HCT116 (cell line): ENCODE measurements at regions not wholly inside any gene's neighbourhood (a gene's known extent, or its start where the extent isn't known, plus 50 kb on each side); places are given as distances from the start of the nearest gene placed in this dataset.

ENCODE experiments used
- ATAC-seq: fragments of 200-7000 bp; cut with Tn5 transposase; 2 replicates; pipeline ENCODE4 v1.9.1; 2020; ENCODE audit warnings: mild to moderate bottlenecking, moderate library complexity
- BruUV-seq: library from RNA; stranded (reverse); fragments of 400-500 nt; replicated peaks from 2 replicates; lab custom pipeline; 2021; lab: Mats Ljungman, UMichigan
- CTCF ChIA-PET: fragments of 300-600 bp; sonication (Branson Sonifier 250); formaldehyde crosslinking; loops from one replicate; lab custom pipeline; 2021; ENCODE audit warnings: antibody characterized with exemption; lab: Charles Lee
- POLR2A ChIA-PET: fragments of 300-600, 350-600 bp; sonication (Branson Sonifier 250); formaldehyde crosslinking; loops from one replicate; lab custom pipeline; 2021; ENCODE audit warnings: antibody characterized with exemption; lab: Charles Lee
- RAD21 ChIA-PET, 2 experiments: fragments of 300-600 bp; sonication (Branson Sonifier 250); formaldehyde crosslinking; loops; one replicate each; lab custom pipeline; 2023; ENCODE audit warnings: low total read pairs in 2 of 2; ENCODE audit not compliant: uncharacterized antibody in 2 of 2, unreplicated experiment in 2 of 2, low non-redundant PET in 1 of 2; lab: Charles Lee
- DNase-seq: peaks from one replicate; pipeline ENCODE4 v3.0.0-alpha.2; 2010; ENCODE audit warnings: low read depth, low spot score
- H2AFZ ChIP-seq: fragments of 200-600 bp; shearing (Covaris generic), sonication (generic); 2 replicates; pipeline ENCODE4 v1.6.1; 2017; ENCODE audit warnings: low read depth, mixed run types, mixed read lengths, antibody characterized with exemption, low read length; ENCODE audit not compliant: poor library complexity, severe bottlenecking
- H3K27ac ChIP-seq: 2 replicates; pipeline ENCODE4 v1.5.1; 2012; ENCODE audit warnings: low read depth, low read length
- H3K27me3 ChIP-seq: fragments of 200-600 bp; sonication (generic); 2 replicates; pipeline ENCODE4 v1.6.1; 2016; ENCODE audit warnings: mixed run types, low read length, mixed read lengths; ENCODE audit not compliant: insufficient read depth
- H3K36me3 ChIP-seq, 2 experiments: fragments of 200-500 bp in 1 of 2; fragments of 200-600 bp in 1 of 2; sonication (Bioruptor generic) in 1 of 2; sonication (generic) in 1 of 2; 2 replicates each; pipeline versions ENCODE4 v1.5.1 to v1.6.1; 2014 to 2016; ENCODE audit warnings: low read length in 2 of 2, inconsistent platforms in 1 of 2, mixed read lengths in 1 of 2, mixed run types in 1 of 2; ENCODE audit not compliant: insufficient read depth in 2 of 2, control insufficient read depth in 1 of 2
- H3K4me1 ChIP-seq, 2 experiments: fragments of 200-600 bp in 1 of 2; sonication (generic) in 1 of 2; 2 replicates each; pipeline versions ENCODE4 v1.5.1 to v1.6.1; 2012 to 2017; ENCODE audit warnings: low read length in 2 of 2, inconsistent platforms in 1 of 2, mild to moderate bottlenecking in 1 of 2, mixed read lengths in 1 of 2, mixed run types in 1 of 2, moderate library complexity in 1 of 2; ENCODE audit not compliant: insufficient read depth in 2 of 2, control insufficient read depth in 1 of 2
- H3K4me2 ChIP-seq: fragments of 200-600 bp; sonication (generic); 2 replicates; pipeline ENCODE4 v1.6.1; 2017; ENCODE audit warnings: mixed run types, low read length, mixed read lengths
- H3K4me3 ChIP-seq, 2 experiments: fragments of 200-600 bp in 1 of 2; sonication (generic) in 1 of 2; replicated peaks in 1 of 2; 2 replicates each; pipeline ENCODE4 v1.5.1; 2011 to 2016; ENCODE audit warnings: low read length in 2 of 2, control low read depth in 1 of 2, low read depth in 1 of 2, mild to moderate bottlenecking in 1 of 2, mixed read lengths in 1 of 2, mixed run types in 1 of 2
- H3K79me2 ChIP-seq: fragments of 200-600 bp; sonication (generic); 2 replicates; pipeline ENCODE4 v1.6.1; 2017; ENCODE audit warnings: mild to moderate bottlenecking, mixed run types, low read length, moderate library complexity, mixed read lengths; ENCODE audit not compliant: insufficient read depth
- H3K9ac ChIP-seq: fragments of 200-600 bp; sonication (generic); 2 replicates; pipeline ENCODE4 v1.6.1; 2016; ENCODE audit warnings: low read length, mixed read lengths
- H3K9me2 ChIP-seq: fragments of 200-600 bp; sonication (generic), shearing (Covaris generic); 2 replicates; pipeline ENCODE4 v1.6.1; 2017; ENCODE audit warnings: mixed run types, mild to moderate bottlenecking, moderate library complexity; ENCODE audit not compliant: insufficient read depth
- H3K9me3 ChIP-seq, 2 experiments: fragments of 200-500 bp in 1 of 2; fragments of 200-600 bp in 1 of 2; sonication (Bioruptor generic) in 1 of 2; sonication (generic) in 1 of 2; 2 replicates each; pipeline ENCODE4 v1.6.1; 2014 to 2017; ENCODE audit warnings: low read length in 2 of 2, mixed read lengths in 2 of 2, inconsistent platforms in 1 of 2, low read depth in 1 of 2, mild to moderate bottlenecking in 1 of 2, mixed run types in 1 of 2, moderate library complexity in 1 of 2; ENCODE audit not compliant: control insufficient read depth in 1 of 2, insufficient read depth in 1 of 2
- H4K20me1 ChIP-seq: fragments of 200-600 bp; sonication (generic), shearing (Covaris generic); 2 replicates; pipeline ENCODE4 v1.6.1; 2017; ENCODE audit warnings: mixed run types, mild to moderate bottlenecking, moderate library complexity; ENCODE audit not compliant: insufficient read depth
- ATF3 ChIP-seq: IDR thresholded peaks from 2 replicates; pipeline ENCODE4 v1.6.1; 2012
- CEBPB ChIP-seq: IDR thresholded peaks from 2 replicates; pipeline ENCODE4 v1.6.1; 2012; ENCODE audit warnings: low read depth
- EGR1 ChIP-seq: IDR thresholded peaks from 2 replicates; pipeline ENCODE4 v1.6.1; 2012; ENCODE audit warnings: low read depth
- ELF1 ChIP-seq: IDR thresholded peaks from 2 replicates; pipeline ENCODE4 v1.6.1; 2012; ENCODE audit warnings: low read depth, borderline replicate concordance
- EZH2 ChIP-seq: fragments of 200-600 bp; sonication (generic); IDR thresholded peaks from 2 replicates; pipeline ENCODE4 v1.6.1; 2017; ENCODE audit warnings: antibody characterized with exemption, mixed run types
- EZH2phosphoT487 ChIP-seq: fragments of 200-600 bp; IDR thresholded peaks from 2 replicates; pipeline ENCODE4 v1.6.1; 2018; ENCODE audit warnings: antibody characterized with exemption, borderline replicate concordance
- JUND ChIP-seq: IDR thresholded peaks from 2 replicates; pipeline ENCODE4 v1.6.1; 2012
- MAX ChIP-seq: IDR thresholded peaks from 2 replicates; pipeline ENCODE4 v1.6.1; 2012
- POLR2A ChIP-seq: IDR thresholded peaks from 2 replicates; pipeline ENCODE4 v1.7.0; 2011; ENCODE audit warnings: borderline replicate concordance; ENCODE audit not compliant: insufficient read depth, insufficient read length; ENCODE audit errors: extremely low read depth
- RAD21 ChIP-seq: IDR thresholded peaks from 2 replicates; pipeline ENCODE4 v1.6.1; 2012; ENCODE audit warnings: low read depth, mild to moderate bottlenecking
- REST ChIP-seq: IDR thresholded peaks from 2 replicates; pipeline ENCODE4 v1.6.1; 2012; ENCODE audit warnings: low read depth
- SRF ChIP-seq: IDR thresholded peaks from 2 replicates; pipeline ENCODE4 v1.6.1; 2012; ENCODE audit warnings: low read depth
- YY1 ChIP-seq: IDR thresholded peaks from 2 replicates; pipeline ENCODE4 v1.6.1; 2011; ENCODE audit warnings: low read length, low read depth, moderate library complexity, mild to moderate bottlenecking; ENCODE audit not compliant: insufficient replicate concordance; ENCODE audit errors: extremely low read depth
- ZNF274 ChIP-seq: fragments of 200-500 bp; sonication (Bioruptor generic); IDR thresholded peaks from 2 replicates; pipeline ENCODE4 v1.6.1; 2014; ENCODE audit warnings: mild to moderate bottlenecking, low read depth, low read length, inconsistent platforms
- intact Hi-C: fragments of 100-400 bp; cut with micrococcal nuclease; formaldehyde crosslinking; loops from 2 replicates; pipeline ENCODE4 v1.10.0; 2022
- TF ChIP-seq, protein P1 (sequence below): IDR thresholded peaks from 2 replicates; pipeline ENCODE4 v1.6.1; 2011; ENCODE audit warnings: mild to moderate bottlenecking, low read length, moderate library complexity; ENCODE audit not compliant: insufficient replicate concordance; ENCODE audit errors: extremely low read depth

- Histone ChIP-seq H2AFZ (no peak overlapping the region), H3K36me3 (no peaks in the 10 kb centered on the region), H3K27me3 (no peaks in the 10 kb centered on the region), H3K4me1 (no peaks in the 10 kb centered on the region), H3K4me2 (no peak overlapping the region), H3K79me2 (no peaks in the 10 kb centered on the region), H3K4me3 (no peak overlapping the region), H3K27ac (no peak overlapping the region), H4K20me1 (no peaks in the 10 kb centered on the region), H3K9me2 (no peaks in the 10 kb centered on the region), H3K9ac (no peak overlapping the region), H3K9me3 (no peaks in the 10 kb centered on the region)
- TF ChIP-seq JUND: no peak
- RAD21 ChIA-PET: no interaction called here
- ATAC-seq (no peak), DNase-seq (no peak)
- POLR2A ChIA-PET: no interaction called here
- CTCF ChIA-PET: no interaction called here
- no TSS peak for BruUV-seq
- intact Hi-C loops: no loop called here
Measured at GRCh38 chr10:3945026-3945425, 160.0 kb upstream of the KLF6 start.

DNA sequence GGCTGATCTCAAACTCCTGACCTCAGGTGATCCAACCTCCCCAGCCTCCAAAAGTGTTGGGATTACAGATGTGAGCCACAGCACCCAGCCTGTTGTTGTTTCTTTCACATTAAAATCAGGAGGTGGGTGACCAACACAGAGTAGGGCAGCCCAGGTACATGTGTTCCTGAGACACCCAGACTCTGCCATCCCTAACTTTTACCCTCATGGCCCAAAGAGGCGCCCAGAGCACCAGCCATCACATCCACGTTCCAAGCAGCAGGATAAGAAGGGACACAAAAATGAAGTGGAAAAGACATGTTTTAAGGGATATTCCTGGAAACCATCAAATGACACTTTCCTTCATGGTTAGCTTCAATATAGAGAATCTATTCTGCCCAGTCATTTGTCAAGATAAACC, 159.6 kb upstream of the KLF6 start:
- Histone ChIP-seq H3K4me2 (no peak overlapping the region), H3K4me1 (no peaks in the 10 kb centered on the region), H3K9me2 (no peaks in the 10 kb centered on the region), H3K79me2 (no peaks in the 10 kb centered on the region), H3K9ac (no peak overlapping the region), H3K4me3 (no peak overlapping the region), H3K9me3 (no peaks in the 10 kb centered on the region), H3K36me3 (no peaks in the 10 kb centered on the region), H3K27ac (no peak overlapping the region)
- ChIA-PET POLR2A (no interaction called here), RAD21 (no interaction called here), CTCF (no interaction called here)
- no peak for ATAC-seq
- BruUV-seq: no TSS peak
- intact Hi-C loops: no loop called here
- TF ChIP-seq MAX (no peak), SRF (no peak), YY1 (no peak), ZNF274 (no peak), POLR2A (no peak), ATF3 (no peak), EZH2 (no peak), CEBPB (no peak), RAD21 (no peak), ELF1 (no peak), REST (no peak), EGR1 (no peak), EZH2phosphoT487 (no peak)
- TF ChIP-seq, protein P1, sequence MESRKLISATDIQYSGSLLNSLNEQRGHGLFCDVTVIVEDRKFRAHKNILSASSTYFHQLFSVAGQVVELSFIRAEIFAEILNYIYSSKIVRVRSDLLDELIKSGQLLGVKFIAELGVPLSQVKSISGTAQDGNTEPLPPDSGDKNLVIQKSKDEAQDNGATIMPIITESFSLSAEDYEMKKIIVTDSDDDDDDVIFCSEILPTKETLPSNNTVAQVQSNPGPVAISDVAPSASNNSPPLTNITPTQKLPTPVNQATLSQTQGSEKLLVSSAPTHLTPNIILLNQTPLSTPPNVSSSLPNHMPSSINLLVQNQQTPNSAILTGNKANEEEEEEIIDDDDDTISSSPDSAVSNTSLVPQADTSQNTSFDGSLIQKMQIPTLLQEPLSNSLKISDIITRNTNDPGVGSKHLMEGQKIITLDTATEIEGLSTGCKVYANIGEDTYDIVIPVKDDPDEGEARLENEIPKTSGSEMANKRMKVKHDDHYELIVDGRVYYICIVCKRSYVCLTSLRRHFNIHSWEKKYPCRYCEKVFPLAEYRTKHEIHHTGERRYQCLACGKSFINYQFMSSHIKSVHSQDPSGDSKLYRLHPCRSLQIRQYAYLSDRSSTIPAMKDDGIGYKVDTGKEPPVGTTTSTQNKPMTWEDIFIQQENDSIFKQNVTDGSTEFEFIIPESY: no peak
- TF ChIP-seq, all 23 proteins: peak for 0
- H4K20me1 ChIP-seq: no peaks in the 10 kb centered on the region
- DNase-seq: no peak
- H2AFZ ChIP-seq: no peak overlapping the region
- H3K27me3 ChIP-seq: no peaks in the 10 kb centered on the region
